MM.1S (cell line): ENCODE measurements at regions not wholly inside any gene's neighbourhood (a gene's known extent, or its start where the extent isn't known, plus 50 kb on each side); places are given as distances from the start of the nearest gene placed in this dataset.

Experiments
- DNase-seq: peaks from one replicate; pipeline ENCODE4 v3.0.0-alpha.2; 2015
- H2AFZ ChIP-seq: fragments of 300-600 bp; sonication (generic); 2 replicates; pipeline ENCODE4 v1.6.0; 2016; ENCODE audit warnings: antibody characterized with exemption, low read length
- H3F3A ChIP-seq: fragments of 300-600 bp; sonication (generic); 2 replicates; pipeline ENCODE4 v1.6.1; 2016; ENCODE audit warnings: mild to moderate bottlenecking, antibody characterized with exemption, low read length, moderate library complexity, mixed read lengths; ENCODE audit not compliant: insufficient read depth
- H3K27ac ChIP-seq: fragments of 300-600 bp; sonication (generic); 2 replicates; pipeline ENCODE4 v1.5.1; 2016; ENCODE audit warnings: mild to moderate bottlenecking, low read length
- H3K27me3 ChIP-seq: fragments of 300-600 bp; sonication (generic); replicated peaks from 2 replicates; pipeline ENCODE4 v1.6.0; 2016; ENCODE audit warnings: low read length; ENCODE audit not compliant: insufficient read depth
- H3K36me3 ChIP-seq: fragments of 300-600 bp; sonication (generic); replicated peaks from 2 replicates; pipeline ENCODE4 v1.6.1; 2016; ENCODE audit warnings: mild to moderate bottlenecking, low read length, mixed read lengths; ENCODE audit not compliant: insufficient read depth
- H3K4me1 ChIP-seq: fragments of 300-600 bp; sonication (generic); 2 replicates; pipeline ENCODE4 v1.6.1; 2016; ENCODE audit warnings: low read length, mixed read lengths
- H3K4me2 ChIP-seq: fragments of 300-600 bp; sonication (generic); 2 replicates; pipeline ENCODE4 v1.6.0; 2016; ENCODE audit warnings: low read depth, low read length
- H3K4me3 ChIP-seq: fragments of 300-600 bp; sonication (generic); 2 replicates; pipeline ENCODE4 v1.5.1; 2016; ENCODE audit warnings: low read length, mixed read lengths
- H3K79me2 ChIP-seq: fragments of 300-600 bp; sonication (generic); 2 replicates; pipeline ENCODE4 v1.6.1; 2016; ENCODE audit warnings: mixed run types, low read length, mixed read lengths
- H3K9ac ChIP-seq: fragments of 300-600 bp; sonication (generic); 2 replicates; pipeline ENCODE4 v1.6.1; 2016; ENCODE audit warnings: low read length, mixed read lengths
- H3K9me2 ChIP-seq: fragments of 300-600 bp; sonication (generic); replicated peaks from 2 replicates; pipeline ENCODE4 v1.6.1; 2016; ENCODE audit warnings: mild to moderate bottlenecking, low read length, mixed read lengths; ENCODE audit not compliant: insufficient read depth
- H3K9me3 ChIP-seq: fragments of 300-600 bp; sonication (generic); replicated peaks from 2 replicates; pipeline ENCODE4 v1.6.1; 2016; ENCODE audit warnings: mild to moderate bottlenecking, low read length, mixed read lengths; ENCODE audit not compliant: insufficient read depth
- H4K20me1 ChIP-seq: fragments of 300-600 bp; sonication (generic); 2 replicates; pipeline ENCODE4 v1.6.1; 2016; ENCODE audit warnings: mild to moderate bottlenecking, low read length, moderate library complexity, mixed read lengths; ENCODE audit not compliant: insufficient read depth
- EZH2 ChIP-seq: fragments of 300-600 bp; sonication (generic); optimal IDR thresholded peaks from 2 replicates; pipeline ENCODE3; 2017; ENCODE audit warnings: low read depth, mild to moderate bottlenecking, antibody characterized with exemption, low read length, mixed read lengths
- EZH2phosphoT487 ChIP-seq: fragments of 300-600 bp; sonication (generic); IDR thresholded peaks from 2 replicates; pipeline ENCODE4 v1.6.1; 2018; ENCODE audit warnings: antibody characterized with exemption, low read length
- TF ChIP-seq, protein P1 (sequence below): fragments of 300-600 bp; sonication (generic); IDR thresholded peaks from 2 replicates; pipeline ENCODE4 v1.5.1; 2016; ENCODE audit warnings: antibody characterized with exemption, low read length, mixed read lengths

DNA sequence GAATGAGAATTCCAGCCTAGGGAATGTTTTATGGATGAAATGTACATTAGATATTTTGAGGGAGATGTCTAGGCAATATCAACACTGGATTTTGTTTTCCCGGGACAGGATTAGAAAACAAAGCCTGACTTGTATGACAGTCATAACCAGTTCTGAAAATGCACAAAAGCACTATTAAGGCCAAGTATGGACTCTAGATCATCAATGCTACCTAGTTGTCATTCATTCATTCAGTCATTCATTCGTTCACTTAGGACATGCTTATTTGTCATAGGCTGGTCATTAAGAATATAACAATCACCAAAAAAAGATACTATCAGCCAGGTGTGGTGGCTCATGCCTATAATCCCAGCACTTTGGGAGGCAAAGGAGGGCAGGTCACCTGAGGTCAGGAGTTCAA lies 511.2 kb downstream of the CMPK2 start:
- Histone ChIP-seq H3K27ac (no peak overlapping the region), H4K20me1 (no peaks in the 10 kb centered on the region), H3K27me3 (0 out of 2 replicates have a peak, but pooled peaks cover 2% of the 10 kb centered on the region), H3K36me3 (no peaks in the 10 kb centered on the region), H3K79me2 (no peaks in the 10 kb centered on the region), H3K9me2 (no peaks in the 10 kb centered on the region), H3K4me2 (no peak overlapping the region), H2AFZ (no peak overlapping the region), H3K9ac (no peak overlapping the region), H3F3A (no peaks in the 10 kb centered on the region), H3K9me3 (no peaks in the 10 kb centered on the region), H3K4me1 (peaks cover 5% of the 10 kb centered on the region; the same call in 1 of the 2 replicates), H3K4me3 (no peak overlapping the region)
- TF ChIP-seq EZH2 (no peak), EZH2phosphoT487 (no peak)
- TF ChIP-seq, protein P1, sequence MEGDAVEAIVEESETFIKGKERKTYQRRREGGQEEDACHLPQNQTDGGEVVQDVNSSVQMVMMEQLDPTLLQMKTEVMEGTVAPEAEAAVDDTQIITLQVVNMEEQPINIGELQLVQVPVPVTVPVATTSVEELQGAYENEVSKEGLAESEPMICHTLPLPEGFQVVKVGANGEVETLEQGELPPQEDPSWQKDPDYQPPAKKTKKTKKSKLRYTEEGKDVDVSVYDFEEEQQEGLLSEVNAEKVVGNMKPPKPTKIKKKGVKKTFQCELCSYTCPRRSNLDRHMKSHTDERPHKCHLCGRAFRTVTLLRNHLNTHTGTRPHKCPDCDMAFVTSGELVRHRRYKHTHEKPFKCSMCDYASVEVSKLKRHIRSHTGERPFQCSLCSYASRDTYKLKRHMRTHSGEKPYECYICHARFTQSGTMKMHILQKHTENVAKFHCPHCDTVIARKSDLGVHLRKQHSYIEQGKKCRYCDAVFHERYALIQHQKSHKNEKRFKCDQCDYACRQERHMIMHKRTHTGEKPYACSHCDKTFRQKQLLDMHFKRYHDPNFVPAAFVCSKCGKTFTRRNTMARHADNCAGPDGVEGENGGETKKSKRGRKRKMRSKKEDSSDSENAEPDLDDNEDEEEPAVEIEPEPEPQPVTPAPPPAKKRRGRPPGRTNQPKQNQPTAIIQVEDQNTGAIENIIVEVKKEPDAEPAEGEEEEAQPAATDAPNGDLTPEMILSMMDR: no peak
- DNase-seq: no peak

- H3F3A ChIP-seq: no peaks in the 10 kb centered on the region
- no peak for DNase-seq
- H3K9me2 ChIP-seq: no peaks in the 10 kb centered on the region
- no peak for TF ChIP-seq EZH2phosphoT487
- TF ChIP-seq, protein P1: no peak
- TF ChIP-seq EZH2: no peak
- no peaks in the 10 kb centered on the region for H3K36me3 ChIP-seq
- H2AFZ ChIP-seq: no peak overlapping the region
- peaks cover 5% of the 10 kb centered on the region; the same call in 1 of the 2 replicates for H3K4me1 ChIP-seq
- H3K27me3 ChIP-seq: no peaks in the 10 kb centered on the region
- no peak overlapping the region for H3K27ac ChIP-seq
- no peak overlapping the region for H3K4me3 ChIP-seq
- no peaks in the 10 kb centered on the region for H3K9me3 ChIP-seq
- H3K9ac ChIP-seq: no peak overlapping the region
- no peaks in the 10 kb centered on the region for H4K20me1 ChIP-seq
- no peaks in the 10 kb centered on the region for H3K79me2 ChIP-seq
- H3K4me2 ChIP-seq: no peak overlapping the region
Observed at GRCh38 chr2:6355886-6356761, 509.6 kb downstream of the CMPK2 start.

DNA sequence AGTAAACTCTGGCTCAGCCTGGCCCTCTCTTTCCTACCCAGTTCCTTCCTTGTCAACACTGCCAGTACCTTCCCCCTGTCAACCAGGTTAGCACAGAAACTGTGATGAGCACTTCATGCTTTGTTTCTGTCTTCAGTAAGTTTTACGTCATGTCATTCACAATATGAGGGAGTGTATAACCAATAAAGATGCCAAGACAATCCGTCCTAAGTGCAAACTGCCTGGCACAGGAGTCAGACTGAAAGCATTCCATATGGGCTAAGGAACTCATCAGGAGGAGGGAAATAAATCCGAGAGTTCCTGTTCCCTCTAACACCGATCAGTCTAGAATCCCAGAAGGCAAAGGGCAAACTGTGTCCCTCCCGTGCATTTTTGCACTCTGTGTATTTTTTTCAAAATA lies 507.2 kb downstream of the CMPK2 start:
- Histone ChIP-seq H3K4me1 (no peaks in the 10 kb centered on the region), H3K4me2 (no peak overlapping the region)

More for the DNA sequence above, 507.2 kb downstream of the CMPK2 start:
- Histone ChIP-seq H3K9me2 (no peaks in the 10 kb centered on the region), H3K9me3 (no peaks in the 10 kb centered on the region), H2AFZ (no peak overlapping the region), H3K79me2 (no peaks in the 10 kb centered on the region), H3K36me3 (no peaks in the 10 kb centered on the region), H4K20me1 (no peaks in the 10 kb centered on the region), H3K27me3 (no peaks in the 10 kb centered on the region), H3K4me3 (no peak overlapping the region), H3F3A (no peaks in the 10 kb centered on the region), H3K27ac (no peak overlapping the region), H3K9ac (no peak overlapping the region)
- DNase-seq: no peak
- TF ChIP-seq, protein P1: no peak
- TF ChIP-seq EZH2phosphoT487 (no peak), EZH2 (no peak)
